GM18951 (cell line): ENCODE measurements at regions not wholly inside any gene's neighbourhood (a gene's known extent, or its start where the extent isn't known, plus 50 kb on each side); places are given as distances from the start of the nearest gene placed in this dataset.

ENCODE experiments used
- POLR2A ChIP-seq: IDR thresholded peaks from 4 replicates; pipeline ENCODE4 v1.6.1; 2011; ENCODE audit warnings: mild to moderate bottlenecking; ENCODE audit not compliant: insufficient read length, insufficient read depth; ENCODE audit errors: extremely low read depth
- in situ Hi-C: fragments of 300-500 bp; cut with MboI; formaldehyde crosslinking; loops from one replicate; pipeline ENCODE4 v1.12.0; 2022; ENCODE audit warnings: low sequenced_read_pairs, mixed read lengths, inconsistent platforms; ENCODE audit not compliant: unreplicated experiment

GRCh38 chr10:130723704-130724103, 587.5 kb downstream of the GLRX3 start:
- in situ Hi-C loops: no loop called here
- no peak for TF ChIP-seq POLR2A

- no peak for TF ChIP-seq POLR2A
- in situ Hi-C loops: no loop called here
These were observed 586.0 kb downstream of the TCERG1L start for GRCh38 chr10:130725474-130725970.

GRCh38 chr10:130726996-130727725, 584.4 kb downstream of the TCERG1L start:
- in situ Hi-C loops: no loop called here
- no peak for TF ChIP-seq POLR2A

- in situ Hi-C loops: no loop called here
These were observed 583.6 kb downstream of the TCERG1L start for GRCh38 chr10:130727766-130728490.

GRCh38 chr10:130728531-130729215, 582.8 kb downstream of the TCERG1L start:
- in situ Hi-C loops: no loop called here

More at GRCh38 chr10:130727766-130728490, 583.6 kb downstream of the TCERG1L start:
- no peak for TF ChIP-seq POLR2A

GRCh38 chr10:130729876-130730275, 581.6 kb downstream of the TCERG1L start:
- no peak for TF ChIP-seq POLR2A
- in situ Hi-C loops: no loop called here

More at GRCh38 chr10:130728531-130729215, 582.8 kb downstream of the TCERG1L start:
- TF ChIP-seq POLR2A: no peak

- TF ChIP-seq POLR2A: no peak
- in situ Hi-C loops: no loop called here
These were observed 574.3 kb downstream of the TCERG1L start for GRCh38 chr10:130737186-130737585.

GRCh38 chr10:130737621-130738020, 573.9 kb downstream of the TCERG1L start:
- in situ Hi-C loops: no loop called here
- no peak for TF ChIP-seq POLR2A

- TF ChIP-seq POLR2A: no peak
- in situ Hi-C loops: no loop called here
These were observed 572.3 kb downstream of the TCERG1L start for GRCh38 chr10:130739016-130739756.

- TF ChIP-seq POLR2A: no peak
- in situ Hi-C loops: no loop called here
These were observed 571.8 kb downstream of the TCERG1L start for GRCh38 chr10:130739757-130740145.

GRCh38 chr10:130740166-130740565, 571.4 kb downstream of the TCERG1L start:
- in situ Hi-C loops: no loop called here
- no peak for TF ChIP-seq POLR2A

GRCh38 chr10:130740915-130741750, 570.4 kb downstream of the TCERG1L start:
- TF ChIP-seq POLR2A: no peak
- in situ Hi-C loops: no loop called here
